Limb (tissue), 2 donors: ENCODE measurements at regions not wholly inside any gene's neighbourhood (a gene's known extent, or its start where the extent isn't known, plus 50 kb on each side); places are given as distances from the start of the nearest gene placed in this dataset.

Source experiments
- DNase-seq, 2 donors: peaks; one replicate each; pipeline ENCODE4 v3.0.0-alpha.2; 2016; ENCODE audit errors: extremely low spot score in 2 of 2

- no peak for DNase-seq
Observed at GRCh38 chr6:166842607-166843006, 113.7 kb downstream of the RNASET2 start.

GRCh38 chr6:166841216-166841615 is 115.1 kb downstream of the RNASET2 start:
- no peak for DNase-seq

- no peak for DNase-seq
Observed at GRCh38 chr6:166839569-166839968, 116.8 kb downstream of the RNASET2 start.

DNA sequence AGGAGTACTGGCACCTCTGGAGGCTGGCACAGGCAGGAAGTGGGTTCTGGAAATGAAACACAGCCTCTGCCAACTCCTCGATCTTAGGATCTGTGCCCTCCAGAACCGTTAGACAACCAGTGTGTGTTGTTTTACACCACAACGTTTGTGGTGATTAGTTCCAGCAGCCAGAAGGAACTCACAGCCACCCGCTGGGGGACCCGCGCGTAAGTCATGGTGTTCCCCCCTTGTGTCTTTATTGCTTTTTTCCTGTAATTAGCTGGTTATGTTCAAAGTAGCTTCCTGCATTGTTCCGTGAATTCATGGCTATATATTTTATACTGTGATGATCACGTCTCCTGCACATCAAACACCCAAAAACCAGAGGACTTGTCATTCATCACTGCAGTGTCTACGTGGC is 117.4 kb downstream of the RNASET2 start:
- no peak for DNase-seq

GRCh38 chr6:166836785-166837718 is 119.3 kb downstream of the RNASET2 start:
- no peak for DNase-seq

GRCh38 chr6:166834049-166834448 is 122.3 kb downstream of the RNASET2 start:
- DNase-seq: no peak

GRCh38 chr6:166830891-166831363 is 125.4 kb downstream of the RNASET2 start:
- no peak for DNase-seq

DNA sequence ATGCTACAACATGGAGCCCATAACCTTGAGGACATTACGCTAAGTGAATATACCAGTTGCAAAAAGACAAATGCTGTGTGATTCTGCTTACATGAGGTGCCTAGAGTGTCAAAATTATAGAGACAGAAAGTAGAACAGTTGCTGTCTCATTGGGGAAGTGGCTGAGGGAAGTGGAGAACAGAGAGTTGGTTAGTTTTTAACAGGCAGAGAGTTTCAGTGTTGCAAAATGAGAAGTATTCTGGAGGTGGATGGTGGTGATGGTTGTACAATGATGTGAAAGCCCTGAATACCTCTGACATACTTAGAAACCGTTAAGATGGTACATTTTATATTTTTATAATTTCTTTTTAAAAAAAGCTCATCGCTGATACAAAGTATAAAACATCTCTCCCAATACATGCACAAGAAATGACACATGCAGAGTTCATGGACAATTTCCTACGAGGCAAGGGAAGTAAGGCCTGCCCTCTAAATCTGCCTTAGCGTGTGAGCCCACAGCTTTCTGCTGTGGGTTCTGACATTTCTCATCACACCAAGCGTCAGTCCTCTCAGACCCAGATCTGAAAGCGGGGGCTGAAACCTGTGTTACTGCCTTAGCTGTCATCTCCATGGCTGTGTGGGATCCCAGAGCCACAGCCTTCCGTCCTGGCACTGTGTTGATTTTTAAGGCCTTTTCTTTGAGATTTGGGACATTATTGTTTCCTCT is 126.0 kb downstream of the RNASET2 start:
- DNase-seq: no peak

DNA sequence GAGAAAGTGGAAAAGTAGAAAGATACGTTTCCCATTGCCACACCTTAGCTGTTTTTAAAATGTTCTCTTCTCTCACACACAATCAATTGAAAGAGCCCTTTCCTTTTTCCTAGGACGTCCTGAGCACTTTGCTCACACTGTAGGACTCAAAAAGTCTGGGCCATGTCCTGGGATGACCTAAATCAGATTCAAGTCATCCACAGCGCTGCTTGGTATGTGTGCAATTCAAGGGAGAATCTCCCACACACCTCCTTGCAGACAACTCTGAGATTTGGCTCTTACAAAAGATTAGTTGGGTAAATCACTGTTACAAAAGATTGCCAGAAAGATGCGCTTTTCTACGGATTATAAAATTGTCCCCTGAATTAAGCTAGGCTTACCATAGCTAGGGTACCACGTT is 130.1 kb downstream of the RNASET2 start:
- DNase-seq: no peak

GRCh38 chr6:166825553-166826145 is 130.7 kb downstream of the RNASET2 start:
- no peak for DNase-seq

- no peak for DNase-seq
Observed at GRCh38 chr6:166824880-166825250, 131.5 kb downstream of the RNASET2 start.

DNA sequence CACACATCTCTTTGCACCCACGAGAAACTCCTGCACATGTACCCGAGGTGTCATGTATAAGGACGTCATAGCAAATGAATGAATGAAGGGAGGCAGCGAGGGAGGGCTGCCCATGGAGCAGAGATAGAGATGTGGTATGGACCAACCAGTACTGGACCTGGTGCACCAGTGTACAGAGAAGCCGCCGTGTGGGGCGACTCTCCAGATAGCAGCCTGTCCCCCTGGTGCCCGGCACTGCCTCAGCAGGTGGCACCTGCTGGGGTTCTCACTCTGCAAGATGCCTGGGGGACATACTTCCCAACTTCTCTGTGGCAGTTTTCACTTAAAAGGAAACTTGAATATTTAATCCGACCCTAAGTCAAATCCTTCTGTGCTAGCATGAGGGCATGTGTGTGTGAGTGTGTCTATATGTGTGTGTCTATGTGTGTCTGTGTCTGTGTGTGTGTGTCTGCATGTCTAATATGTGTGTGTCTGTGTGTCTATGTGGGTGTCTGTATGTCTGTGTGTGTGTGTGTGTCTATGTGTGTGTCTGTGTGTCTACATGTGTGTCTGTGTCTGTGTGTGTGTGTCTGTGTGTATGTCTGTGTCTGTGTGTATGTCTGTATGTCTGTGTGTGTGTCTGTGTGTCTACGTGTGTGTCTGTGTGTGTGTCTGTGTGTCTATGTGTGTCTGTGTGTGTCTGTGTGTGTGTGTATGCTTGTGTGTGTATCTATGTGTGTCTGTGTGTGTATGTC is 132.0 kb downstream of the RNASET2 start:
- DNase-seq: no peak

GRCh38 chr6:166822609-166823008 is 133.7 kb downstream of the RNASET2 start:
- DNase-seq: no peak

- DNase-seq: no peak
Observed at GRCh38 chr6:166820483-166820882, 135.9 kb downstream of the RNASET2 start.

DNA sequence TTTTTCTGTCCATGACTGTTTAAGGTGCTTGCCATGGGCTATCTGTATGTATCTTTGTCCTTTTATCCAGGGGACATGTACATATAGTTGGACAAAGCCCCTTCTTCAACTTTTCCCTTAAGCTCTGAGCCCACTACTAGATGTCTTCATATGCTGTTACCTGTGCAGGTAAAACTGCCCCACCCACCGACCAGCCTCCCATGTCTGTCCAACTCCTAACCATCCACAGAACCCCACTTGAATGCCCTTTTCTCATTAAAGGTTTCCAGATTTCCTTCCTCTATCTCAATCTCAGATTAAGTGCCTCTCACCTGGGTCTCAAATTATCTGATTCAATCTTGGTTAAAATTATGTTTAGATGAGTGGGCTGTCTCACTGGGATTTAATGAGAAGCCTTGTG is 136.3 kb downstream of the RNASET2 start:
- DNase-seq: no peak

DNA sequence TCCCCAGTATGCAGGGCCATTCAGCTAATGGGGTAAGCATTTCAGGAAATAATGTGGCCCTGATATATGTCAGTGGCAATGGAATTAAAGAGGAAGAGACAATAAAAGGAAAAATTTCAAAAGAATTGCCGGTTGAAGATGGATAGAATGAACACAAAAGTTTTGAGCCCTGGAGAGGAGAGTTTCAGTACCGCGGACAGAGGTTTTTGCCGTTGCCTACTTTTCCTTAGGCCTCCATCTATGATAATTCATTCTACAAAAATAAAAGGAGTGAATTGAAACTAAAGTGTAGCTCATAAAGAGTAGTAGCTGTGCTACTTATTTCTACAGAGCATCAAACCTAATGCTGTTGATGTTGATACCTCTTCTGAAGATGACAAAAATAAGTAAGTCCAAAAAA is 140.7 kb downstream of the RNASET2 start:
- no peak for DNase-seq

GRCh38 chr6:166814390-166814789 is 142.0 kb downstream of the RNASET2 start:
- DNase-seq: no peak

DNA sequence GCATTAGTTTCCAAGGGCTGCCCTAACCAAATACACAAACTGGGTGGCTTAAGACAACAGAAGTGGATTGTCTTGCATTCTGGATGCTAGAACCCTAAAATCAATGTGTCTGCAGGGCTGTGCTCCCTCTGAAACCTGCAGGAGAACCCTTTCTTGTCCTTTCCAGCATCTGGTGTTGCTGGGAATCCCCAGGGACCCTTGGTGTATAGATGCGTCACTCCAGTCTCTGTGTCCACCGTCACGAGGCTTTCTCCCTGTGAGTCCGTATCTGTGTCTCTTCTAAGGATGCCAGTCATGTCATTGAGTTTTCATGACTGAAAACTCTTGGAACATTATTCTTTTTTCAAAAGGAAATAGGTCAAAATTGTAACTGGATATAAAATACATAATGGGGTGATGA is 142.9 kb downstream of the RNASET2 start:
- no peak for DNase-seq

- DNase-seq: no peak
Observed at GRCh38 chr6:166810864-166811263, 145.5 kb downstream of the RNASET2 start.

DNA sequence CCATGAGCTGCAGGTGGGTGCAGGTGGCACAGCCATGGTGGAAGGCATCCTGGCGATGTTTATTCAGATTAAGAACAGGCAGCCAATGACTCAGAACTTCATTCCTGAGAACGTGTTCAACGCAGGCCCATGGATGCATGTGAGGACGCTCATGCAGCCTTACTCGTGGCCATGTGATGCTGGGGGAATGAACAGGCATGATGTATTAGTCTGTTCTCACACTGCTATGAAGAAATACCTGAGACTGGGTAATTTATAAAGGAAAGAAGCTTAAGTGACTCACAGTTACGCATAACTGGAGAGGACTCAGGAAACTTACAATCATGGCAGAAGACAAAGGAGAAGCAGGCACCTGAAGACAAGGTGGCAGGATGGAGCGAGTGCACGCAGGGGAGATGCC is 146.6 kb downstream of the RNASET2 start:
- no peak for DNase-seq

GRCh38 chr6:166806962-166807757 is 149.2 kb downstream of the RNASET2 start:
- DNase-seq: no peak
